Right lobe of liver (tissue), 6 donors: ENCODE measurements at regions not wholly inside any gene's neighbourhood (a gene's known extent, or its start where the extent isn't known, plus 50 kb on each side); places are given as distances from the start of the nearest gene placed in this dataset.

Experiments
- ATAC-seq, 4 donors: fragments of 200-7000 bp; cut with Tn5 transposase; one replicate each; pipeline ENCODE4 v1.9.1; 2020; ENCODE audit warnings: mild to moderate bottlenecking in 4 of 4, moderate library complexity in 4 of 4
- DNase-seq, 3 donors: peaks; one replicate each; pipeline ENCODE4 v3.0.0-alpha.2; 2020
- H3K27ac ChIP-seq, 3 donors: fragments of 200-600 bp; one replicate each; pipeline ENCODE4 v1.8.0; 2022
- H3K27me3 ChIP-seq, 2 donors: fragments of 200-600 bp; one replicate each; pipeline ENCODE4 v1.8.0; 2022
- H3K36me3 ChIP-seq, 4 donors: fragments of 200-600 bp; sonication (generic) in 1 of 4; one replicate each; pipeline versions ENCODE4 v1.5.1 to v1.8.0; 2017 to 2022; ENCODE audit warnings: control low read depth in 1 of 4
- H3K4me1 ChIP-seq, 4 donors: fragments of 200-600 bp; sonication (generic) in 1 of 4; one replicate each; pipeline versions ENCODE4 v1.5.1 to v1.8.0; 2017 to 2022; ENCODE audit warnings: control low read depth in 1 of 4
- H3K4me3 ChIP-seq, 3 donors: fragments of 200-600 bp; one replicate each; pipeline ENCODE4 v1.8.0; 2022
- H3K9me3 ChIP-seq, 4 donors: fragments of 200-600 bp; sonication (generic) in 1 of 4; one replicate each; pipeline versions ENCODE4 v1.5.1 to v1.8.0; 2017 to 2022; ENCODE audit warnings: control low read depth in 1 of 4
- CTCF ChIP-seq, 4 donors: fragments of 200-600 bp in 3 of 4; fragments of 450-650 bp in 1 of 4; IDR thresholded peaks; one replicate each; pipeline versions ENCODE4 v1.5.1 to v1.8.0; 2016 to 2022; ENCODE audit warnings: antibody characterized with exemption in 4 of 4, mild to moderate bottlenecking in 2 of 4
- POLR2A ChIP-seq: fragments of 450-650 bp; IDR thresholded peaks from one replicate; pipeline ENCODE4 v1.6.1; 2017; ENCODE audit warnings: antibody characterized with exemption, mild to moderate bottlenecking
- WGBS: methylation state at CpG from one replicate; pipeline ENCODE4 v1.1.6; 2018; ENCODE audit warnings: low coverage, low lambda C conversion rate; ENCODE audit not compliant: insufficient coverage; ENCODE audit errors: missing lambda C conversion rate; 5-methylcytosine and 5-hydroxymethylcytosine counted together
- intact Hi-C, 2 donors: fragments of 100-400 bp; cut with DNase I; formaldehyde crosslinking; loops; one replicate each; pipeline versions ENCODE4 v1.11.2 to v1.14.1; 2022
- donor health status: DM: no; HTN: yes; CAD: no.
- donor health status: DM: no; HTN: no; CAD: no.
- donor health status: DM: no; HTN: no; CAD: no.
- donor health status: DM: no; HTN: yes; CAD: no.
- donor health status: DM: no; HTN: yes; CAD: no.

- intact Hi-C loops = no loop called here
- Histone ChIP-seq H3K9me3 (no peaks in the 10 kb centered on the region), H3K27me3 (no peaks in the 10 kb centered on the region), H3K36me3 (peaks cover 0 to 24% (median 9%) of the 10 kb centered on the region in 4 donors), H3K4me3 (no peak overlapping the region), H3K4me1 (no peaks in the 10 kb centered on the region), H3K27ac (no peak overlapping the region)
- WGBS = 100% methylated on average over 1 of the region's 1 CpG
- DNase-seq (no peak), ATAC-seq (no peak)
- no peak for TF ChIP-seq POLR2A
- no peak for TF ChIP-seq CTCF (IDR thresholded peaks at IDR 0.05)
These were observed 115.3 kb downstream of the LTN1 start for GRCh38 chr21:28877318-28877884.

GRCh38 chr21:28875078-28875477 lies 117.6 kb downstream of the LTN1 start:
- Histone ChIP-seq H3K9me3 (no peaks in the 10 kb centered on the region), H3K4me3 (no peak overlapping the region), H3K4me1 (no peaks in the 10 kb centered on the region), H3K27ac (no peak overlapping the region), H3K36me3 (peaks cover 0 to 18% (median 7%) of the 10 kb centered on the region in 4 donors), H3K27me3 (no peaks in the 10 kb centered on the region)
- DNase-seq (no peak), ATAC-seq (no peak)
- WGBS = 50% methylated on average over 3 of the region's 5 CpGs
- intact Hi-C loops = no loop called here
- TF ChIP-seq CTCF (IDR thresholded peaks at IDR 0.05) (no peak), POLR2A (no peak)

GRCh38 chr21:28872218-28872617 lies 120.5 kb downstream of the LTN1 start:
- no peak for TF ChIP-seq CTCF (IDR thresholded peaks at IDR 0.05)
- no peak for TF ChIP-seq POLR2A
- Histone ChIP-seq H3K4me1 (no peaks in the 10 kb centered on the region), H3K36me3 (peaks cover 0 to 11% (median 5%) of the 10 kb centered on the region in 4 donors), H3K4me3 (no peak overlapping the region), H3K27ac (no peak overlapping the region), H3K27me3 (no peaks in the 10 kb centered on the region), H3K9me3 (no peaks in the 10 kb centered on the region)
- 75% methylated on average over 1 of the region's 5 CpGs for WGBS
- peak in 2 of 4 donors; percentile 59 to 67 for ATAC-seq
- intact Hi-C loops = no loop called here
- peak in 1 of 3 donors; percentile 55 for DNase-seq

GRCh38 chr21:28871388-28872010 lies 121.2 kb downstream of the LTN1 start:
- no peaks in the 10 kb centered on the region for H3K9me3 ChIP-seq
- no peak for ATAC-seq
- intact Hi-C loops = no loop called here
- H3K27me3 ChIP-seq = no peaks in the 10 kb centered on the region
- no peak for DNase-seq
- no peak overlapping the region for H3K27ac ChIP-seq
- WGBS = 85% methylated on average over 2 of the region's 3 CpGs
- no peaks in the 10 kb centered on the region for H3K4me1 ChIP-seq
- TF ChIP-seq CTCF (IDR thresholded peaks at IDR 0.05) (no peak), POLR2A (no peak)
- H3K4me3 ChIP-seq = no peak overlapping the region
- H3K36me3 ChIP-seq = peaks cover 0 to 9% (median 4%) of the 10 kb centered on the region in 4 donors
